DOHH2 (cell line): ENCODE measurements at regions not wholly inside any gene's neighbourhood (a gene's known extent, or its start where the extent isn't known, plus 50 kb on each side); places are given as distances from the start of the nearest gene placed in this dataset.

Source experiments
- H3F3A ChIP-seq: fragments of 200-600 bp; sonication (generic), shearing (Covaris generic); 2 replicates; pipeline ENCODE4 v1.6.0; 2016; ENCODE audit warnings: antibody characterized with exemption, mild to moderate bottlenecking; ENCODE audit not compliant: control insufficient read depth, insufficient read depth
- H3K27ac ChIP-seq: fragments of 200-600 bp; sonication (generic); 2 replicates; pipeline ENCODE4 v1.5.1; 2014; ENCODE audit warnings: low read depth, mild to moderate bottlenecking, low read length, moderate library complexity
- H3K27me3 ChIP-seq: fragments of 200-600 bp; sonication (generic); 2 replicates; pipeline ENCODE4 v1.6.1; 2014; ENCODE audit warnings: mild to moderate bottlenecking, low read length, mixed read lengths; ENCODE audit not compliant: control insufficient read depth
- H3K36me3 ChIP-seq: fragments of 200-600 bp; sonication (generic); 2 replicates; pipeline ENCODE4 v1.6.1; 2014; ENCODE audit warnings: mild to moderate bottlenecking, low read length, moderate library complexity, mixed read lengths; ENCODE audit not compliant: control insufficient read depth
- H3K4me1 ChIP-seq: fragments of 200-600 bp; sonication (generic); 2 replicates; pipeline ENCODE4 v1.6.1; 2014; ENCODE audit warnings: mild to moderate bottlenecking, low read length, mixed read lengths; ENCODE audit not compliant: control insufficient read depth
- H3K4me2 ChIP-seq: fragments of 200-600 bp; sonication (generic); 2 replicates; pipeline ENCODE4 v1.6.0; 2014; ENCODE audit warnings: mild to moderate bottlenecking, low read length, moderate library complexity
- H3K4me3 ChIP-seq: fragments of 200-600 bp; sonication (generic); 2 replicates; pipeline ENCODE4 v1.5.1; 2014; ENCODE audit warnings: mild to moderate bottlenecking, low read length, mixed read lengths
- H3K79me2 ChIP-seq: fragments of 200-600 bp; sonication (generic); 2 replicates; pipeline ENCODE4 v1.6.1; 2014; ENCODE audit warnings: mild to moderate bottlenecking, low read length, mixed read lengths; ENCODE audit not compliant: control insufficient read depth
- H3K9me2 ChIP-seq: fragments of 200-600 bp; sonication (generic); replicated peaks from 2 replicates; pipeline ENCODE4 v1.6.1; 2014; ENCODE audit warnings: mild to moderate bottlenecking, low read length, mixed read lengths; ENCODE audit not compliant: control insufficient read depth
- H3K9me3 ChIP-seq: fragments of 200-600 bp; sonication (generic); 2 replicates; pipeline ENCODE4 v1.6.1; 2014; ENCODE audit warnings: antibody characterized with exemption, low read length, mixed read lengths; ENCODE audit not compliant: control insufficient read depth, insufficient read depth
- H4K20me1 ChIP-seq: fragments of 200-600 bp; sonication (generic); 2 replicates; pipeline ENCODE4 v1.6.0; 2014; ENCODE audit warnings: low read depth, mild to moderate bottlenecking, antibody characterized with exemption, low read length, moderate library complexity; ENCODE audit not compliant: control insufficient read depth, insufficient read depth
- CTCF ChIP-seq: fragments of 200-600 bp; sonication (generic); IDR thresholded peaks from one replicate; pipeline ENCODE4 v1.5.1; 2014; ENCODE audit warnings: antibody characterized with exemption, mild to moderate bottlenecking, low read depth, low read length; ENCODE audit not compliant: poor library complexity, severe bottlenecking
- EZH2phosphoT487 ChIP-seq: fragments of 200-600 bp; sonication (generic); IDR thresholded peaks from 2 replicates; pipeline ENCODE4 v1.6.1; 2017; ENCODE audit warnings: borderline replicate concordance, mild to moderate bottlenecking, antibody characterized with exemption, low read length, moderate library complexity, mixed read lengths

GRCh38 chr4:162406637-162407365 is 243.0 kb upstream of the FSTL5 start:
- TF ChIP-seq EZH2phosphoT487 (no peak), CTCF (no peak)

GRCh38 chr4:162403932-162404331 is 240.1 kb upstream of the FSTL5 start:
- TF ChIP-seq EZH2phosphoT487 (no peak), CTCF (no peak)

More at GRCh38 chr4:162406637-162407365, 243.0 kb upstream of the FSTL5 start:
- Histone ChIP-seq H3K4me1 (no peaks in the 10 kb centered on the region), H3K9me3 (no peaks in the 10 kb centered on the region), H3K79me2 (no peaks in the 10 kb centered on the region), H4K20me1 (no peaks in the 10 kb centered on the region), H3K4me3 (no peak overlapping the region), H3K27me3 (no peaks in the 10 kb centered on the region), H3K9me2 (no peaks in the 10 kb centered on the region), H3F3A (no peaks in the 10 kb centered on the region), H3K36me3 (no peaks in the 10 kb centered on the region), H3K27ac (no peak overlapping the region), H3K4me2 (no peak overlapping the region)

GRCh38 chr4:162403419-162403818 is 239.6 kb upstream of the FSTL5 start:
- Histone ChIP-seq H3K27me3 (no peaks in the 10 kb centered on the region), H3K4me3 (no peak overlapping the region), H3K27ac (no peak overlapping the region), H3K9me3 (no peaks in the 10 kb centered on the region), H3K36me3 (no peaks in the 10 kb centered on the region), H3K4me1 (no peaks in the 10 kb centered on the region), H3K4me2 (no peak overlapping the region), H3F3A (no peaks in the 10 kb centered on the region), H3K9me2 (no peaks in the 10 kb centered on the region), H3K79me2 (no peaks in the 10 kb centered on the region), H4K20me1 (no peaks in the 10 kb centered on the region)
- no peak for TF ChIP-seq CTCF
- TF ChIP-seq EZH2phosphoT487: no peak

More at GRCh38 chr4:162403932-162404331, 240.1 kb upstream of the FSTL5 start:
- no peak overlapping the region for H3K4me3 ChIP-seq
- no peak overlapping the region for H3K27ac ChIP-seq
- no peaks in the 10 kb centered on the region for H3K79me2 ChIP-seq
- no peaks in the 10 kb centered on the region for H3K4me1 ChIP-seq
- no peaks in the 10 kb centered on the region for H3K9me3 ChIP-seq
- no peaks in the 10 kb centered on the region for H3K27me3 ChIP-seq
- no peaks in the 10 kb centered on the region for H3K9me2 ChIP-seq
- H3K36me3 ChIP-seq: no peaks in the 10 kb centered on the region
- no peaks in the 10 kb centered on the region for H3F3A ChIP-seq
- H3K4me2 ChIP-seq: no peak overlapping the region
- no peaks in the 10 kb centered on the region for H4K20me1 ChIP-seq
